GM21723 (cell line): ENCODE measurements at regions not wholly inside any gene's neighbourhood (a gene's known extent, or its start where the extent isn't known, plus 50 kb on each side); places are given as distances from the start of the nearest gene placed in this dataset.
"Not testable (repeated sequence)": the region's sequence is repeated elsewhere in the genome, so short reads cannot be mapped to it uniquely, and the experiment has no call there.

Experiments used
- ATAC-seq: cut with Tn5 transposase; IDR thresholded peaks from one replicate; pipeline ENCODE4 v1.9.1; 2021; ENCODE audit warnings: mild to moderate bottlenecking, moderate library complexity; ENCODE audit not compliant: unreplicated experiment

- not testable (repeated sequence) for ATAC-seq
These were observed 435.8 kb downstream of the SHISA9 start for GRCh38 chr16:13336907-13337881.

- no peak for ATAC-seq
These were observed 436.6 kb downstream of the SHISA9 start for GRCh38 chr16:13338044-13338443.

- no peak for ATAC-seq
These were observed 441.3 kb downstream of the SHISA9 start for GRCh38 chr16:13342675-13343074.

- no peak for ATAC-seq
These were observed 442.6 kb downstream of the SHISA9 start for GRCh38 chr16:13344001-13344400.

- ATAC-seq = no peak
These were observed 447.0 kb downstream of the SHISA9 start for GRCh38 chr16:13348416-13348815.

GRCh38 chr16:13350000-13350399, 448.6 kb downstream of the SHISA9 start:
- ATAC-seq = no peak

- ATAC-seq = no peak
These were observed 449.8 kb downstream of the SHISA9 start for GRCh38 chr16:13351181-13351580.

- ATAC-seq = no peak
These were observed 450.3 kb downstream of the SHISA9 start for GRCh38 chr16:13351601-13352217.

- not testable (repeated sequence) for ATAC-seq
These were observed 451.4 kb downstream of the SHISA9 start for GRCh38 chr16:13352796-13353195.

- ATAC-seq = not testable (repeated sequence)
These were observed 456.4 kb downstream of the SHISA9 start for GRCh38 chr16:13357842-13358241.

- no peak for ATAC-seq
These were observed 458.4 kb downstream of the SHISA9 start for GRCh38 chr16:13359835-13360234.

GRCh38 chr16:13372421-13372820, 471.0 kb downstream of the SHISA9 start:
- no peak for ATAC-seq

GRCh38 chr16:13376174-13376573, 474.8 kb downstream of the SHISA9 start:
- no peak for ATAC-seq

GRCh38 chr16:13377143-13377542, 475.7 kb downstream of the SHISA9 start:
- no peak for ATAC-seq

GRCh38 chr16:13378151-13378550, 476.8 kb downstream of the SHISA9 start:
- ATAC-seq = no peak

- no peak for ATAC-seq
These were observed 477.9 kb downstream of the SHISA9 start for GRCh38 chr16:13379266-13379665.

- ATAC-seq = not testable (repeated sequence)
These were observed 484.0 kb downstream of the SHISA9 start for GRCh38 chr16:13385156-13386040.

GRCh38 chr16:13390093-13390985, 488.9 kb downstream of the SHISA9 start:
- ATAC-seq = peak; percentile 66

GRCh38 chr16:13390986-13391305, 489.5 kb downstream of the SHISA9 start:
- no peak for ATAC-seq

GRCh38 chr16:13391337-13391736, 489.9 kb downstream of the SHISA9 start:
- no peak for ATAC-seq
